GM03348 (cell line): ENCODE measurements at regions not wholly inside any gene's neighbourhood (a gene's known extent, or its start where the extent isn't known, plus 50 kb on each side); places are given as distances from the start of the nearest gene placed in this dataset.
A peak's percentile ranks its signal among the peaks of the same experiment; 100 is the strongest.

Experiments
- DNase-seq: peaks from one replicate; pipeline ENCODE4 v3.0.0; 2012; ENCODE audit warnings: low spot score

- DNase-seq: no peak
These were observed 423.6 kb downstream of the HAO1 start for GRCh38 chr20:7516621-7517111.

GRCh38 chr20:7520361-7520760 is 419.9 kb downstream of the HAO1 start:
- DNase-seq: no peak

- DNase-seq: no peak
These were observed 417.0 kb downstream of the HAO1 start for GRCh38 chr20:7523288-7523687.

- DNase-seq: no peak
These were observed 400.2 kb downstream of the HAO1 start for GRCh38 chr20:7540018-7540417.

GRCh38 chr20:7540923-7541322 is 399.3 kb downstream of the HAO1 start:
- DNase-seq: no peak

GRCh38 chr20:7571101-7571500 is 369.2 kb downstream of the HAO1 start:
- no peak for DNase-seq

GRCh38 chr20:7571521-7572055 is 368.7 kb downstream of the HAO1 start:
- DNase-seq: no peak

- no peak for DNase-seq
These were observed 360.4 kb downstream of the HAO1 start for GRCh38 chr20:7579888-7580287.

- no peak for DNase-seq
These were observed 355.1 kb downstream of the HAO1 start for GRCh38 chr20:7585126-7585679.

- DNase-seq: no peak
These were observed 353.8 kb downstream of the HAO1 start for GRCh38 chr20:7586481-7586880.

- no peak for DNase-seq
These were observed 351.1 kb downstream of the HAO1 start for GRCh38 chr20:7589164-7589563.

GRCh38 chr20:7596541-7596940 is 343.7 kb downstream of the HAO1 start:
- DNase-seq: no peak

GRCh38 chr20:7601431-7601830 is 338.8 kb downstream of the HAO1 start:
- no peak for DNase-seq

GRCh38 chr20:7606941-7607340 is 333.3 kb downstream of the HAO1 start:
- DNase-seq: no peak

GRCh38 chr20:7608250-7608649 is 332.0 kb downstream of the HAO1 start:
- peak; percentile 7 for DNase-seq

- no peak for DNase-seq
These were observed 331.0 kb downstream of the HAO1 start for GRCh38 chr20:7609251-7609650.

- DNase-seq: no peak
These were observed 329.6 kb downstream of the HAO1 start for GRCh38 chr20:7610681-7611080.

GRCh38 chr20:7617797-7618196 is 322.5 kb downstream of the HAO1 start:
- no peak for DNase-seq

GRCh38 chr20:7622399-7622961 is 317.8 kb downstream of the HAO1 start:
- no peak for DNase-seq

- no peak for DNase-seq
These were observed 315.4 kb downstream of the HAO1 start for GRCh38 chr20:7624886-7625285.

GRCh38 chr20:7627734-7628663 is 312.3 kb downstream of the HAO1 start:
- peak; percentile 6 for DNase-seq

- DNase-seq: no peak
These were observed 310.4 kb downstream of the HAO1 start for GRCh38 chr20:7629880-7630279.

GRCh38 chr20:7637184-7637583 is 303.1 kb downstream of the HAO1 start:
- no peak for DNase-seq
